Stimulated activated naive CD4-positive, alpha-beta T cell treated with Interleukin-2 at 50 U/mL for 16 hours (primary cell): ENCODE measurements at regions not wholly inside any gene's neighbourhood (a gene's known extent, or its start where the extent isn't known, plus 50 kb on each side); places are given as distances from the start of the nearest gene placed in this dataset.

Experiments
- DNase-seq: peaks from one replicate; lab custom pipeline; 2025; lab: John Stamatoyannopoulos, UW

DNA sequence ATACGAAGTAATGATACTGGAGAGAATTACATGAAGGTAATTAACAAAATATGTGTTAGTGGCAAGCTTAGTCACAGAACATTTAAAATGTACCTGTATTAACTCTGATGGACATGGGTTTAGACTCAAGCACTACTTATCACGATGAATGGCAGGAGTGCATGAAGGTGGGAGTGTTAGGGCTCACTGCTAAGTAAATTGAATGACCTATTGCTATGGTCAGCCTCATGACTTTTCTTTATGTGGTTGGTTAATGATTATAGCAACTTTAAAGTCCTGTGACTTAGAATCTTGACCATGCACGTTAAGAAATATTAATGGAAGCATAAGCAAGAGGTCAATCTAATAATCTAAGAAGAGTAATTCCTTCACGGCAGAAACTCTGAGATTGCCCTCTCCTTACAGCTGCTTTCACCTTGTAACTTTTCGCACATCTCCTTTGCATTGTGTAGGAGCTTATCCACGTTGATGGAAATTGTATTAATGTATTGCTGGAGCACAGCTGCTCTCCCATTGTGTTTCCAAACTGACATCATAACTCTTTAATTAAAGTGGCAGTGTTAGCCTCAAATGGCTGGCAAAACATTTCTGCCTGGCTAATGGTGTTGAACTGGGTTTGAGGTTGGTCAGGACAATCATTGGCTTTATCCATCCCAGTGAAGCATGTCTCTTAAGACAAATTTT, 114.5 kb downstream of the RXFP2 start:
- no peak for DNase-seq

DNA sequence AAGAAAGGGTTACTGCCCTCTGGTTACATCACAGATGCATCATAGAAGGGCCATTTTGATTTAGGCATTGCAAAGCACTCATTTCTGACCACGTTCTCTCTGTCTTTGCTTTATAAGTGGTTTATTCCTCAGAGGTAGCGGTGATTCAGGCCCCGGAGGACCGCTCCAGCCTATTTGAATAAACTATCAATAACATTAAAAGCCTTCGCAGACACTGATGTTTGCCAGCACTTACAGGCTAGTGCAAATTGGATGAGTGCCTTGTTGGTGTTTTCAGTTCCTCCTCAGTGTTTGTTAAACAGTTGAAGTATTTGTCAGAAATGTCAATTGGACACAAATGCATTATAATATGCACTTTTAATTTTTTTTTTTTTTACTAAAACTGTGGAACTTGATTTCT, 120.2 kb downstream of the RXFP2 start:
- no peak for DNase-seq

DNA sequence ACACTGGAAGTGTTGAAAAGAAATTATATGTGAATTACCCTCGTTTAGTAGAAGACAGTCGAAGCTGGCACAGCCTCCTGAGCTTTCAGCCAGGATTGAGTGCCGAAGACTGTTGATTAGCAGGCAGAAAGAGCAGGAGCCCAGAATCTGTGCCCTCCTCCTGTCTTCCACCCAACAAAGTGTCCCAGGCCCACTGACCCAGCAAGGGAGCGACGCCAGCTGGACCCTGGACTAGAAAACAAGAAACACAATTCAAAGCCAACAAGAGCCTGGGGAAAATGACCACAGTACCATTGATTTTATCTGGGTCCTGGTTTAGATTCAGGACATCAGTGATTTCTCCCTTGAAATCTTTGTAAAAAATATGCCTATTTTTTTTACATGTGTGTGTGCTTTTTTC, 120.7 kb downstream of the RXFP2 start:
- no peak for DNase-seq

DNA sequence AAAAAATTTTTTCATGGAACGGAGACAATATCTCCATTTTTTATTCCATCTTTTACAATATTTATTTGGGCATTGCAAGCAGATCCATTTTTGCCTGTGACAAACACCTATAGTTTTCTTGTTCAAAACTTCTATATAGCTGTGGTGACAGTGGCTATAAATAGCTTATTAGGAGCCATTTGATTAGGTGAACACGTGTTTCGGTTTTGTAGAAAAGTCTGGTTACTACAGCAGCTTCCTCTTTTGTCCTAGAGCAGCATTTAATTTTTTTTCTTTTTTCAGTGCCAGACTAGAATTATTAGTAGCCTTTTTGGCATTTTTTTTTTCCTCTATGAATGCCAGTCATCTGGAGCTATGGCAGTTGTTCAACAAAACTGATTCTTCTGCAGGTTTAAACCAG, 123.5 kb downstream of the RXFP2 start:
- no peak for DNase-seq

DNA sequence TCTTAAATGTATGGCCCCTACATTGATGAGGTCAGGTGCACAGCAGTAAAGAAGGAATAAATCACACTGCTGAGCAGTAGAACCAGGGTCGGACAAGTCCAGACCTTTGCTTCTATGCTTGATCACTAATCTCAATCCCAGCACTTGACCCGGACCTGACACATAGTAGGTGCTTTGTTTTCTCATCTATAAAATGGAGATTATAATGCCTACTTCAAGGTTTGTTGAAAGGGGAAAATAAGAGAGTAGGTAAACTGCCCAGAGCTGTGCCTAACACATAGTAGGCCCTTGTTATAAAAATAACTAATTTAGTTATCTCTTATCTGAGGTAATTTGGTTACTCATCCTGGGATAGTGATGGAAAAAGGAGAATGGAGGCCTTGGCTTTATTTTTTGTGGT, 125.0 kb downstream of the RXFP2 start:
- DNase-seq: no peak

DNA sequence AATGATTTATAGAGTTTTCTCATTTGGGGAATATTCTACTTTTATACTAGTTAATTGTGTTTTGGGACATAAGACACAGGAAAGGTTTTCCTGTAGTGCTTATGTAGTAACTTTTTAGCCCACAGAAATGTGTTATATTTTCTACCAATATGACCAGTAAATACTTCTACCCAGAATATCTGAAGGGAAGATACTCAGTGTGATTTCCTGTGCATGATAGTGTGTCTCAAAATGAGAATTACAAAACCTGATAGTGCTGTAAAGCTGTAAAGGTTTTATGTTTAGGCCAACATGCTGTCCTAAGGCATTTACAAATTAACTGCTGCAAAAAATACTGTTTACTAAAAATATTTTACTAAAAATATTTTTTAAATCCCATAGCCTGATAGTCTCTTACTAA, 126.8 kb downstream of the RXFP2 start:
- no peak for DNase-seq

DNA sequence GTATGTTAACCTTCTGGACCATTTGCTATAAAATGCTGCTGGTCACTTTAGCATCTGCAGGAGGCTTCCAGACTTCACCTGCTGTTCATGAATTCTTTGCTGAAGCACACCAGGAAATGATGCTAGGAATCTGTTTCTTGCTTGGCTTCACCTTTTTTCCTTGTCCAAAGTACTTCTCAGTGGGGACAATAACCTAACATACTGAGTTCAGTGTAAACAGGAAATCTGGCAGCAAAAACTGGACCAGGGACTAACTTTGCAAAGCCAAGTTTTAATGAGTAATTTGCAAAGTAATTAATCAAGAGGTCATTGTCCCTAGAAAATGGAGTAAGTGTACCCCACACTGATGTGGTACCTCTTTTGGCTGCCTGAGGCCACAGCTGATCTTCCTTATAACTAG, 128.4 kb downstream of the RXFP2 start:
- DNase-seq: no peak

DNA sequence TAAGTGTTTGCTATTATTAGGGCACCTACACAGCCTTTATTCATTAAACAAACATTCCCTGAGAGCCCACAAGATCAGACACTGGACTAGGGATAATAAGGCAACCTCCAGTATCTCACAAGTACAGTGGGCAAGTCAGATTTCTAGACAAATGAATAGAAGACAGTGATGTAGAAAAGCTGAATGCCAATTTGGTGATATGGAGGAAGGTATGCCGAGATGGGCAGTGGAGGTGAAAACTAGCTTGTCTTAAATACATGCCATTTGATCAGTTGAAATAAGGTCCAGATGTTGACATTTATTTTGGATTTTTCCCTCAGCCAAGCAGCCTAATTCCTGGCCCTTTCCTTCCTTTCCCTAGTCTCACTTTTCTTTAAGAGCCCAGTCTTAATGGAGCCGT, 130.3 kb downstream of the RXFP2 start:
- no peak for DNase-seq

DNA sequence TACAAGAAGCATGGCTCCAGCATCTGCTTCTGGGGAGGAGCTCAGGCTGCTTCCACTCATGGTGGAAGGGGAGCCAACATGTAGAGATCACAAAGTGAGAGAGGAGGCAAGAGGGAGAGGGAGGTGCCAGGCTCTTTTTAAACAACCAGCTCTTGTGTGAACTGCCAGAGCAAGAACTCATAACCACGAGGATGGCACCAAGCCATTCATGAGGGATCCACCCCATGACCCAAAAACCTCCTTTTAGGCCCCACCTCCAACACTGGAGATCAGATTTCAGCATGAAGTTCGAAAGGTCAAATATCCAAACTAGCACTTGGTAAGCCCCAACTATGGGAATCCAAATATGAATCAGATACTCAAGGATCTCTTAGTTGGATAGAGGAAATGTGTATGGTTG, 131.2 kb downstream of the RXFP2 start:
- no peak for DNase-seq

DNA sequence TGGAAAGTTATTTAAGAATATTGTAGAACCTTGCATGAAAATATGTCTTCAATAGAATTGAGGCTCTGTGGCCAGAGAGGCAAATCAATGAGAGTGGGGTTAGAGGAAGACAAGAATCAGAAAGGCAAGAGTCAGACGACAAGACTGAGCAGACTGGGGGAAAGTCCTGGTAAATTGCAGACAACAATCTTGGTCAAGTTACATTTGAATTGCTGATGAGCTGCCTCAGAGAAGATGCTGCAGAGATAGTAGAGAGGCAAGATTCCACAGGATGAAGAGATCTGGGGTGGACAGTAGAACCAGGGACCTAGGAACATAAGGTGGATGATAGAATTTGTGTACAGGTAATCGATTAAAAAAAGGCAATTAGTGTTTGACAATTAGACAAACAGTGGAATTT, 133.8 kb downstream of the RXFP2 start:
- no peak for DNase-seq

DNA sequence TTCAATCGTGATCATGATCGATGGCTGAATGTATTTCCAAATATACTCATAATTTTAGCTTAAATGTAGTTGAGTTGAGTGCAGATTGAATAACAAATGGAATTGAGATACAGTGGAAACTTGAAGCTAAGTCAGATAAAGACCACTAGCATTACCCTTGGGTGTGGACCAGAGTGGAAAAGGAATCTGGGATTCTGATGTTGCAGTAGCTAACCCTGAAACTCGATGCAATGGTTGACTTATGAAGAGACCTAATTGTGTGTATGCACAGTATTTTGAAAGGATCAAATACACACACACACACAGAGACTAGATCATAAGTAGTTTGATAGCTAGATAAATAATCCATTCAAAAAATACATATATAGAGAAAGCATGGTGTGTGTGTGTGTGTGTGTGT, 135.8 kb downstream of the RXFP2 start:
- no peak for DNase-seq

DNA sequence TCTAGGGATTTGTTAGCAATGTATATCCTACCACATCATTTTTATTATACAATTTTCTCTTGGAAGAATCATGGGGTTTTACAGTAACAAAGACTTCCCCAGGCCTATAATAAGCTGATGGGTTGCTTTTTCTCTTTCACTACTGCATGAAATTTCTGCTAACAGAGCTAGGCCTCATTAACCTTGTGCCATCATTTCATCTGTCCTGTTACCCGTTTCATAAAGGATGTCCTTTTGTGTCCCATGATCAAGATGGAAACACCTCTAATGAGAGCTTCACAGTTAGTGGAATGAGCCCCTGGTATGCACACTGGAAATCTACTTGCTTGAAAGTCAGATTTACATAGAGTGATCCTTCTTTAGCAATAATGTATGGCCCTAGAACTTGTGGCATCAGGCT, 138.7 kb downstream of the RXFP2 start:
- DNase-seq: no peak

DNA sequence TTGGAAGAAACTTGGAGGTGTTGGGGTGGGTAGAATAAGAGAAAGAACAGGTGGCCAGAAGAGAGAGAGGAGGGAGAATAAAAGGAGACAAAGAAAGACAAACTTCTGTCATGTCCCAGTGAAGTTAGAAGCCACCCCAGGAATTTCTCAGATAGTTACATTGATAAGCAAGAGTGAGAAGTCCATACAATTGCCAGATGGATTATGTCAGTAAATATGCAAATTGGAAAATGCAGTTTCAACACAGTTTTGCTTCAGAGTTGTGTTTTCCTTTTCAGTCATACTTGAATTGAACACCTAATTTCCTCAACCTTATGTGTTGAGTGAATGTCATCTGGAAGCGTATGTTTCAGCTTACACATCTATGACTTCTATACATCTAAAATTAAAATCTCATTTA, 139.2 kb downstream of the RXFP2 start:
- DNase-seq: no peak

DNA sequence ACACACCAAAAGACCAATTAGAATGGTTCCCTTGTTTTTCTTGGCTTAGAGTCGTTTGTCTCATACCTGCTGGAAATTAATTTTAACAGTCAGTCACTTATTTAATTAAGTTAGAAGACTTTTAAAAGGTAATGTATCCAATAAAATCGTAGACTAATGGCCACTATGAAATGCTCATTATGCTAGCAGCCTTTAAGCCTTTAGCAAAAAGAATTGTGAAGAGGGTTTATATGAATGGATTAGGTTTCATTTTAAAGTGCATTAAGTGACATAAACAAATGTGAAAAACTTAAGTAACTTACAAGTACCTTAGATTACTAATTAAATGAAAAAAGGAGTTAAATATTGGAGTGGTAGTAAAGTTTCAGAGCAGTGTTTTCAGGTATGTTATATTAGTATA, 139.6 kb downstream of the RXFP2 start:
- DNase-seq: no peak

DNA sequence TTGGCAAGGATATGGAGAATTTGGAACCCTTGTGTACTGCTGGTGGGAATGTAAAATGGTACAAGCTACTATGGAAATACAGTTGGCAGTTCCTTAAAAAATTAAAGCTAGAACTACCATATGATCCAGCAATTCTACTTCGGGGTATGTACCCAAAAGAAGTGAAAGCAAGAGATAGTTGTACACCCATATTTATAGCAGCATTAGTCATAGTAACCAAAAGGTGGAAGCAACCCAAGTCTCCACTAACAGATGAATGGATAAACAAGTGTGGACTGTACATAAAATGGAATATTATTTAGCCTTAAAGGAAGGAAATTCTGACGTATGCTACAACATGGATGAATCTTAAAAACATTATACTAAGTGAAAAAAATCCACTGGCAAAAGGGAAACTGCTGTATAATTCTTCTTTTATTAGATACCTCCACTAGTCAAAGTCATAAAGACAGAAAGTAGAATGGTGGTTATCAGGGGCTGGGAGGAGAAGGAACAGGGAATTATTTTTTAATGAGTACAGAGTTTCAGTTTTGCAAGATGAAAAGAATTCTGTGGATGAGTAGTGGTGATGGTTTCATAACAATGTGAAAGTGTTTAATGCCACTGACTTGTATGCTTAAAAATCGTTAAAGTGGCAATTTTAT, 141.6 kb downstream of the RXFP2 start:
- DNase-seq: no peak

DNA sequence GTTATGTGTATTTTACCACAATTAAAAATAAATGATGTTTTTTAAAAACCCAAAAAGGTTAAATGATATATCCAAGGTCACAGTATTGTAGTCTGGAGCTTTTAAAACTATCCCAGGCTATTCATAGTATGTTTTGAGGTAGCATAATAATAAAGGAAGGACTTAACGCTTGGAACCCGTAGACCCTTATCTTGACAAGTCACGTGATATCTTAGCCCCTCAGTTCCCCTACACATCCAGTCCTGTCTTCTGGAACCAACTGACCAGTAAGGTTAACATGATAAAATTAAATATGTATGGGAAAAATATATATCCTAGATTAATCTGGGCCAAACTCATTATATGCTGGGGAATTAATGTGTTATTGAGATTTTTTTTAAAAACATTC, 142.2 kb downstream of the RXFP2 start:
- no peak for DNase-seq

DNA sequence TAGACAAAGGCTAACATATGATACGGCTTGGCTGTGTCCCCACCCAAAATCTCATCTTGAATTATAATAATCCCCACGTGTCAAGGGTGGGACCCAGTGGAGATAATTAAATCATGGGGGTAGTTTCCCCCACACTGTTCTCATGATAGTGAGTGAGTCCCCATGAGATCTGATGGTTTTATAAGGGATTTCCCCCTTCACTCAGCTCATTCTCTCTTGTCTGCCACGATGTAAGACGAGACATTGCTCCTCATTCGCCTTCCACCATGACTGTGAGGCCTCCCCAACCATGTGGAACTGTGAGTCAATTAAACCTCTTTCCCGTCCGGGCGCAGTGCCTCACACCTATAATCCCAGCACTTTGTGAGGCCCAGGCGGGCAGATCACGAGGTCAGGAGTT, 143.5 kb downstream of the RXFP2 start:
- DNase-seq: no peak

DNA sequence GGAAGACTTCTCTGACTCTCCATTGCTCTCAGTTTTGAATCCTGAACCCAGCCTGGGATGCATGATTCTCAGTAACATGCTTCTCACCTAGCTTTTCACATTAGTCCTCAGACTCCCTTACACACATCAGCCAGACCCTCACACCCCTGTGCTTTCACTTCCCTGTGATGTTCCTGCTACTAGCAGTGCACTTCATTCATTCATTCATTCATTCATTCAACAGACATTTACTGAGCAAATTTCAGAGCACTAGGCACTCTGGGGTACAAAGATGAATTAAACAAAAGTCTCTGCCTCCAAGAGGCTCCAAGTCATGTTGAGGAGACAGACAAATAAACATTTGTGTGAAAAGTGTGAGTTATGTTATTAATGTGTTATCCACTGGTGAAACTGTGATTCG, 145.2 kb downstream of the RXFP2 start:
- DNase-seq: no peak

DNA sequence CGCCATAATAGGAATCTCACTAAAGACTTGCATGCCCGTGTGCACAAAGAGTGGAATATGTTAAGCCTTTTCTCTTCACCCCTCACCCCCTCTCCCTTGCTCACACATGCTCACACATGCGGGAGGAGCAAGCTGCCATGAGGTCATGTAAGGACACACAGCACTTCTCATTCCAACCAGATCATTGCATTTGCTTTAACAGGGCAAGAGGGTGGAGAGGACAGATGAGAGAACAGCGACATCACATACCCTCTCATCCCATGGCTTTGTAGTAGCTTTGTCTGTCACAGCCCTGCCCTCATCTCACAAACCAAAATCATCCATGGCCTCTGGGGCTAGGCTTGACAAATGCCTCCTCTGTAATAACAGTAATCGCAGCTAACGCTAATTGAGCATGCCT, 145.6 kb upstream of the FRY start:
- DNase-seq: no peak

DNA sequence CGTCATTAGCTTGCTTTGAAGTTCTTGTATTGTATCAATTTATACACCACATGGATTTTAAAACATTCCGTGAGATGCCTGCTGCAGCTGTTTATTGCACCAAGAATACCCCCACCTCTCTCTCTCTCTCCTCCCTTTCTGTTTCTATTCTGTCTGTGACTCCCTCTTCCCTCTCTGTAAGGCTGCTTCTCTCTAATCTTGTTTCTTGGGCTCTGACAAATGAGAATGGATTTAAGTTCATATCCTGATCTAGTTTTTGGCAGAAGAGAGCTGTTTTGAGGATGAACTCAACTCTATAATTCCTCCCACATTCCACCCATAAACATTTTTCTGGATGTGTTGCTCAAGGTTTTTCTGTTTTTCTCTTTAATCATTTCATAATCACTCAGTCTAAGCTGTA, 144.3 kb upstream of the FRY start:
- DNase-seq: no peak

DNA sequence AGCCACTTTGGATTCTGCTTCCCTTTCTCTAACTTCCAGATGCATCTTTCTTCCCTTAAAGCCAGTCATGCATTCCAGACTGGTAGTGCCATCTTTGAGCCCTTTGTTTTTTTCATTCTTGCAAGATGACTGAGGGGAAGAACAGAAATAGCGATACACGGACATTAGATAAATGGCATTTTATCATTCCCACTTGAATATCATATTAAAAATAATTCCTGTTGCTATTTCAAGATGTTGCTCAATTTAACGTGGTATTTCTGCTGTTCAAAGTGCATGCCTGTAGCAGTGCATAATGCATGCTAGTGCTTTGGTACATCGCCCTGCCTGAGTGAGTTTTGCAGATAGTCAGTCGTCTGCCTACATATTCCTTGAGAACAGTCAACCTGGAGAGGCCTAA, 140.6 kb upstream of the FRY start:
- no peak for DNase-seq

DNA sequence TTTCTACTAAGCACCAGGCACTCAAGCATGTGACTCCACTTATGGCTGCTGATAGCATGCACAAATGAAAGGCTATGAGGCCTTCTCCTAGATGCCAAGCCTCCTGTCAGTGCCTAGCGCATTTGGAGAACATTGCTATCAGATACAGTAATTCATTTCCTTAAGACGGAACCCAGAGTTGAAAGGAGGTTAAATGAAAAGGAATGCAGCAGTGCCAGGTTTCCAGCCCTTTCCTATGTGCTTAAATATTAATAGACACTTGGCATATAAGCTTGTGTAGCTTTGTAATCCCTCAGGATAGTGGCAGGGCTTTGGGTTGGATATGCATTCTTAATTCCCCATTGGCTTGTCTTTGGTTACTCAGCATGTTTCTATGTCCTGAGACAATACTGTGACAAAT, 140.1 kb upstream of the FRY start:
- no peak for DNase-seq

DNA sequence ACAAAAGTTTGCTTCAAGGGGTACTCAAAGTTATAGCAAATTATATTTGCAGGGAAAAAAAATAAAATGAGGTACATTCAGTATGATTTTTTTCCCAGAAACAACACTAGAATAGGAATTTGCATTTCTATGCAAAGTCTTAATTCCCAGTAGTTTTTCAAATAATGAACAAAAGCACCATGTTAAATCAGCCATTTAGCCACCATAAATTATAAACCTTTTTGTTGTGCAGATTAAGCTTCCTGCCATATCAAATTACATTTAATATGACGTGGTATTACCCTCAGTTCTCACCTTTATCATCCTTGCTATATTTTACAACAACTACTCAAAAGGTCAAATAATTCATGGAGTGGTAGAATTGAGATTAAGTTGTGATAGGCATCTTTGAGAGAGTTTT, 136.6 kb upstream of the FRY start:
- no peak for DNase-seq

DNA sequence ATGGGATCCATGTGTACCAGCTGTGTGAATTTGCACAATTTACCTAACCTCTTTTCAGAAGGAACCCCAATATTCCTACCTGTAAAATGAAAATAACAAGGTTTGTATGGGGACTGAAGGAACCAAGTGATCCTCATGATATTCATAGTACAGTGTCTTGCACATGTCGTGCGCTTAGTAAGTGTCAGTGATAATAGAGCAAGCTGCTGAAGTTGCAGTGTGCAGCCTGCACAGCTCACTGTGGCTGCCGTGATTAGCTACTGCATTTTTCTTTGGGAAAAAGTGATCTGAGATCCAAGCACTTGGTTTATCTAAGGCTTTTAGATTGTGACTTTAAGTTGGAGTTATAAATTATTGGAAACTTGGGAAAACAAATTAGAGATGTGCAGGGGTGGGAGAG, 135.9 kb upstream of the FRY start:
- no peak for DNase-seq
